Prostate gland (tissue), 2 donors: ENCODE measurements at regions not wholly inside any gene's neighbourhood (a gene's known extent, or its start where the extent isn't known, plus 50 kb on each side); places are given as distances from the start of the nearest gene placed in this dataset.

Experiments used
- DNase-seq: peaks from one replicate; pipeline ENCODE4 v3.0.0-alpha.2; 2019; ENCODE audit warnings: low spot score
- H3K27ac ChIP-seq, 2 donors: fragments of 200-600 bp; sonication (generic); 2 replicates each; pipeline ENCODE4 v1.5.1; 2017 to 2019
- H3K27me3 ChIP-seq: fragments of 200-600 bp; sonication (generic); replicated peaks from 2 replicates; pipeline ENCODE4 v1.5.1; 2019; ENCODE audit not compliant: insufficient read depth
- H3K36me3 ChIP-seq, 2 donors: fragments of 200-600 bp; sonication (generic); 1 replicate in 1 of 2; 2 replicates in 1 of 2; pipeline versions ENCODE4 v1.5.1 to v1.8.1; 2017 to 2019
- H3K4me1 ChIP-seq: fragments of 200-600 bp; sonication (generic); replicated peaks from 2 replicates; pipeline ENCODE4 v1.5.1; 2019
- H3K4me3 ChIP-seq, 2 donors: fragments of 200-600 bp; sonication (generic); 2 replicates each; pipeline ENCODE4 v1.5.1; 2017 to 2019
- H3K9me3 ChIP-seq: fragments of 200-600 bp; sonication (generic); 2 replicates; pipeline ENCODE4 v1.5.1; 2017
- CTCF ChIP-seq, 4 experiments: fragments of 200-600 bp in 2 of 4; fragments of 450-650 bp in 2 of 4; sonication (generic) in 2 of 4; IDR thresholded peaks; 1 replicate in 3 of 4; 2 replicates in 1 of 4; pipeline ENCODE4 v1.5.1; 2016 to 2019; ENCODE audit warnings: antibody characterized with exemption in 4 of 4, mild to moderate bottlenecking in 2 of 4, moderate library complexity in 2 of 4
- POLR2A ChIP-seq: fragments of 450-650 bp; IDR thresholded peaks from one replicate; pipeline ENCODE4 v1.6.1; 2016; ENCODE audit warnings: antibody characterized with exemption, mild to moderate bottlenecking
- POLR2AphosphoS5 ChIP-seq: sonication (generic); formaldehyde crosslinking; IDR thresholded peaks from one replicate; pipeline ENCODE4 v1.6.1; 2017; ENCODE audit warnings: antibody characterized with exemption
- WGBS: methylation state at CpG from one replicate; pipeline ENCODE4 v1.1.5; 2018; 5-methylcytosine and 5-hydroxymethylcytosine counted together
- intact Hi-C: fragments of 100-400 bp; cut with DNase I; formaldehyde crosslinking; loops from one replicate; pipeline ENCODE4 v1.14.2; 2022

GRCh38 chr1:116268211-116268610, 104.8 kb upstream of the ATP1A1 start:
- H3K9me3 ChIP-seq, result no peaks in the 10 kb centered on the region
- 51% methylated on average over 2 of the region's 2 CpGs for WGBS
- no peak overlapping the region for H3K4me3 ChIP-seq
- intact Hi-C loops, result no loop called here
- H3K4me1 ChIP-seq, result no peaks in the 10 kb centered on the region
- peak; percentile 80 for DNase-seq
- H3K27me3 ChIP-seq, result no peaks in the 10 kb centered on the region
- peak overlapping the region in 1 of 2 donors; percentile 8 for H3K27ac ChIP-seq
- H3K36me3 ChIP-seq, result no peaks in the 10 kb centered on the region
- TF ChIP-seq POLR2AphosphoS5 (peak; percentile 71), CTCF (IDR thresholded peaks at IDR 0.05) (no peak), POLR2A (no peak)

DNA sequence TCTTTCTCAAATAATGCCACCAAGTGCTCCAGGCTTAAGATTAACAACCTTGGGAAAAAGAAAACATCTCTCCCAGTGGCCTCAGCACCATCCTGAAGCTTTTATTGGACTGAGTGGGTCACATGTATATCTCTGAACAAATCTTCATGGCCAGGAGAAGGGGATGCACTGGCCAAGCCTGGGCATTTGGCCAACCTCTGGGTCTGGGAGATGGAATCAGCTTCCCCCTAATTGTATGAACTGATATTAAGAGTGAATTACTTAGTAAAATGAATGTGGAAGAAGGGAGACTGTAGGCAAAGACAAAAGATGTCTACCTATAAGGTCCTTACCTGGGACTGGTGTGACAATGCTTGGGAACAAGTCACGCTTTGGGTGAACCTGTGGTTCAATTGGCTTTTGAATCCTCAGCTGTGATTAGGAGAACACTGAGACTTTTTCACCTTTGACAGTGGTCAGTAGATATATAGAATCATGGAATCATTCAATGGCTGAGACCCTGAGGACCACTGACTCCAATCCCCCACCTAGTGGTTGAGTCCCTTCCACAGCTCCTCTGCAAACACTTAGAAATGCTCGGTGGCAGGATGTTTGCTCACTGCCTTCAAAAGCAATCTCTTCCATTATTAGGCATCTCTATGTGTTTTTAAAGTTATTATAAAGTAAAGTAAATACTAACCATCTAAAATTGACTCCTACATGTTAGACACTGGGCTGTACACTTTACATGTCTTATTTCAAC, 102.6 kb upstream of the ATP1A1 start:
- Histone ChIP-seq H3K4me3 (no peak overlapping the region), H3K9me3 (no peaks in the 10 kb centered on the region), H3K27ac (no peak overlapping the region), H3K4me1 (no peaks in the 10 kb centered on the region), H3K27me3 (no peaks in the 10 kb centered on the region), H3K36me3 (no peaks in the 10 kb centered on the region)
- 61% methylated on average over 2 of the region's 2 CpGs for WGBS
- no peak for DNase-seq
- no peak for TF ChIP-seq POLR2A
- TF ChIP-seq POLR2AphosphoS5, result no peak
- TF ChIP-seq CTCF (IDR thresholded peaks at IDR 0.05), result no peak
- intact Hi-C loops, result no loop called here

GRCh38 chr1:116273042-116273783, 99.8 kb upstream of the ATP1A1 start:
- no peaks in the 10 kb centered on the region for H3K4me1 ChIP-seq
- 77% methylated on average over 8 of the region's 8 CpGs for WGBS

DNA sequence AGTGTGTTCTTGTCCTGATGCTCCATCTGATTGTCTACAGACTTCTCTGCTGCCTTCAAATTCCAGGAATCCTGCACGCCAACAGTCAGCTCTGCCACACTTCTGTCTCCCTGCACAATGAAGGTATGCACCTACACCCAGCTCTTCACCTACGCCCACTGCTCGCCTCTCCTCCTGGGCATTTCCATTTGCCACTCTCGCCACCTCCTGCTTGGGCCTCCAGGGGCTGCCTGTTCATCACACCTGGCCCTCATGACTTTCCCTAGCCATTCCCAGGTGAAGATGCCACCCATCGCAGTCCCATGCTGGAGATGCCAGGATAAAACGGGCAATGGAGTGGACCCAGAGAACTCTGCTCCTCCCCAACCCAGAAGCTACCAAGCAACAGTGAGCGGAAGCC, 96.5 kb upstream of the ATP1A1 start:
- Histone ChIP-seq H3K36me3 (no peaks in the 10 kb centered on the region), H3K4me3 (no peak overlapping the region), H3K9me3 (no peaks in the 10 kb centered on the region), H3K4me1 (no peaks in the 10 kb centered on the region), H3K27ac (no peak overlapping the region), H3K27me3 (no peaks in the 10 kb centered on the region)
- intact Hi-C loops, result no loop called here
- 97% methylated on average over 7 of the region's 7 CpGs for WGBS
- no peak for DNase-seq
- TF ChIP-seq POLR2AphosphoS5, result no peak
- TF ChIP-seq POLR2A, result no peak
- TF ChIP-seq CTCF (IDR thresholded peaks at IDR 0.05), result no peak

More at GRCh38 chr1:116273042-116273783, 99.8 kb upstream of the ATP1A1 start:
- H3K9me3 ChIP-seq, result no peaks in the 10 kb centered on the region
- no peaks in the 10 kb centered on the region for H3K27me3 ChIP-seq
- intact Hi-C loops, result no loop called here
- H3K36me3 ChIP-seq, result no peaks in the 10 kb centered on the region
- H3K27ac ChIP-seq, result no peak overlapping the region
- TF ChIP-seq POLR2A (no peak), CTCF (IDR thresholded peaks at IDR 0.05) (no peak), POLR2AphosphoS5 (no peak)
- DNase-seq, result no peak
- no peak overlapping the region for H3K4me3 ChIP-seq
